OCI-LY3 (cell line): ENCODE measurements at regions not wholly inside any gene's neighbourhood (a gene's known extent, or its start where the extent isn't known, plus 50 kb on each side); places are given as distances from the start of the nearest gene placed in this dataset.

Experiments
- EZH2phosphoT487 ChIP-seq: fragments of 200-600 bp; shearing (Covaris generic); IDR thresholded peaks from 2 replicates; pipeline ENCODE4 v1.6.1; 2018; ENCODE audit warnings: antibody characterized with exemption, mixed run types, low read depth
- TF ChIP-seq, protein P1 (sequence below): fragments of 200-600, 300-600 bp; sonication (generic); IDR thresholded peaks from 2 replicates; pipeline ENCODE4 v1.5.1; 2014; ENCODE audit warnings: antibody characterized with exemption, low read length, low read depth

DNA sequence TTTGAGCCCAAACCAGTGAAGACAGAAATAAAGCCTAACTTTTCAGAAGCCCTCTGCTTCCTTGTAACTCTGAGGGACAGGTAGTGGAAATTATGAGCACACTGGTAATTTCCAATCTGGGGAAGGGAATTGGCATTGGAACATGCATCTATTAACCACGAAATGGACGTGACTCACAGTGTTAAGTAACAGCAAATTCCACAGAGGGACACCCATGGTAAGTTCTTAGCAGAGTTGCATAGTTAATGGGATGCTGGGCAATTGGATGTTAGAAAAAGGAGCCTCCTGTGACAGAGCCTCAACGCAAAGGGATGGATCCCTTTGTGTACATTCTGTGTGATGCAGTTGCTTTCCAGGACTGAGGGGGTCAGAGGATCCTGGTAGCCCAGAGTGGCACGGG lies 168.6 kb downstream of the SEMA6D start:
- TF ChIP-seq, protein P1, sequence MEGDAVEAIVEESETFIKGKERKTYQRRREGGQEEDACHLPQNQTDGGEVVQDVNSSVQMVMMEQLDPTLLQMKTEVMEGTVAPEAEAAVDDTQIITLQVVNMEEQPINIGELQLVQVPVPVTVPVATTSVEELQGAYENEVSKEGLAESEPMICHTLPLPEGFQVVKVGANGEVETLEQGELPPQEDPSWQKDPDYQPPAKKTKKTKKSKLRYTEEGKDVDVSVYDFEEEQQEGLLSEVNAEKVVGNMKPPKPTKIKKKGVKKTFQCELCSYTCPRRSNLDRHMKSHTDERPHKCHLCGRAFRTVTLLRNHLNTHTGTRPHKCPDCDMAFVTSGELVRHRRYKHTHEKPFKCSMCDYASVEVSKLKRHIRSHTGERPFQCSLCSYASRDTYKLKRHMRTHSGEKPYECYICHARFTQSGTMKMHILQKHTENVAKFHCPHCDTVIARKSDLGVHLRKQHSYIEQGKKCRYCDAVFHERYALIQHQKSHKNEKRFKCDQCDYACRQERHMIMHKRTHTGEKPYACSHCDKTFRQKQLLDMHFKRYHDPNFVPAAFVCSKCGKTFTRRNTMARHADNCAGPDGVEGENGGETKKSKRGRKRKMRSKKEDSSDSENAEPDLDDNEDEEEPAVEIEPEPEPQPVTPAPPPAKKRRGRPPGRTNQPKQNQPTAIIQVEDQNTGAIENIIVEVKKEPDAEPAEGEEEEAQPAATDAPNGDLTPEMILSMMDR, result no peak
- no peak for TF ChIP-seq EZH2phosphoT487
